CD8-positive, alpha-beta memory T cell (primary cell): ENCODE measurements at regions not wholly inside any gene's neighbourhood (a gene's known extent, or its start where the extent isn't known, plus 50 kb on each side); places are given as distances from the start of the nearest gene placed in this dataset.

ENCODE experiments used
- CTCF ChIA-PET: fragments of 350-600 bp; sonication (Branson Sonifier 250); formaldehyde crosslinking; loops from one replicate; lab custom pipeline; 2021; ENCODE audit warnings: antibody characterized with exemption; lab: Charles Lee
- POLR2A ChIA-PET: fragments of 350-600 bp; sonication (Branson Sonifier 250); formaldehyde crosslinking; loops from one replicate; lab custom pipeline; 2021; ENCODE audit warnings: antibody characterized with exemption; lab: Charles Lee
- DNase-seq, 5 donors: peaks; one replicate each; pipeline versions ENCODE4 v3.0.0 to v3.0.0-alpha.2; 2020 to 2022; ENCODE audit warnings: mixed read lengths in 1 of 5
- H3K27ac ChIP-seq: one replicate; pipeline ENCODE4 v1.7.0; 2013; ENCODE audit warnings: low read depth, mild to moderate bottlenecking, low read length, moderate library complexity
- H3K27me3 ChIP-seq: 2 replicates; pipeline ENCODE4 v1.7.0; 2013; ENCODE audit warnings: low read length, mild to moderate bottlenecking; ENCODE audit not compliant: insufficient read depth, poor library complexity, severe bottlenecking
- H3K36me3 ChIP-seq: 2 replicates; pipeline ENCODE4 v1.7.0; 2013; ENCODE audit warnings: mild to moderate bottlenecking, low read length, moderate library complexity; ENCODE audit not compliant: insufficient read depth
- H3K4me1 ChIP-seq: 2 replicates; pipeline ENCODE4 v1.7.0; 2013; ENCODE audit warnings: mild to moderate bottlenecking, low read length, moderate library complexity; ENCODE audit not compliant: insufficient read depth
- H3K4me3 ChIP-seq: 2 replicates; pipeline ENCODE4 v1.7.0; 2013; ENCODE audit warnings: mild to moderate bottlenecking, low read length
- H3K9me3 ChIP-seq: 2 replicates; pipeline ENCODE4 v1.7.0; 2013; ENCODE audit warnings: mild to moderate bottlenecking, low read length
- H3K27ac Mint-ChIP-seq, 8 donors: one replicate each; pipeline ENCODE4 v1.8.0; 2020 to 2021; ENCODE audit warnings: mixed read lengths in 8 of 8, mild to moderate bottlenecking in 6 of 8, inconsistent platforms in 3 of 8, moderate library complexity in 3 of 8
- H3K27me3 Mint-ChIP-seq, 2 donors: one replicate each; pipeline ENCODE4 v1.8.0; 2020 to 2021; ENCODE audit warnings: mixed read lengths in 2 of 2, mild to moderate bottlenecking in 1 of 2, moderate library complexity in 1 of 2
- H3K36me3 Mint-ChIP-seq, 3 donors: one replicate each; pipeline ENCODE4 v1.8.0; 2020 to 2021; ENCODE audit warnings: mixed read lengths in 3 of 3, inconsistent platforms in 1 of 3, mild to moderate bottlenecking in 1 of 3
- H3K4me1 Mint-ChIP-seq, 3 donors: one replicate each; pipeline ENCODE4 v1.8.0; 2020 to 2021; ENCODE audit warnings: mixed read lengths in 3 of 3, inconsistent platforms in 1 of 3, mild to moderate bottlenecking in 1 of 3
- H3K4me3 Mint-ChIP-seq, 7 donors: one replicate each; pipeline ENCODE4 v1.8.0; 2020 to 2021; ENCODE audit warnings: mixed read lengths in 7 of 7, mild to moderate bottlenecking in 6 of 7, moderate library complexity in 4 of 7, inconsistent platforms in 2 of 7
- H3K9me3 Mint-ChIP-seq, 5 donors: one replicate each; pipeline ENCODE4 v1.8.0; 2020 to 2022; ENCODE audit warnings: mixed read lengths in 5 of 5, mild to moderate bottlenecking in 3 of 5, moderate library complexity in 2 of 5, inconsistent platforms in 1 of 5

GRCh38 chr7:41247143-41247865 is 455.6 kb downstream of the INHBA start:
- Mint-ChIP-seq H3K27ac (no peak overlapping the region), H3K36me3 (peaks cover 0 to 3% (median 0%) of the 10 kb centered on the region in 3 donors), H3K4me3 (no peak overlapping the region), H3K9me3 (peaks cover 0 to 15% (median 11%) of the 10 kb centered on the region in 5 donors), H3K4me1 (no peaks in the 10 kb centered on the region), H3K27me3 (no peaks in the 10 kb centered on the region)
- H3K27ac ChIP-seq: no peak overlapping the region
- CTCF ChIA-PET: no interaction called here
- H3K4me3 ChIP-seq: no peak overlapping the region
- H3K27me3 ChIP-seq: no peaks in the 10 kb centered on the region
- no peaks in the 10 kb centered on the region for H3K4me1 ChIP-seq
- no peaks in the 10 kb centered on the region for H3K9me3 ChIP-seq
- DNase-seq: no peak
- POLR2A ChIA-PET: no interaction called here
- no peaks in the 10 kb centered on the region for H3K36me3 ChIP-seq

- Histone ChIP-seq H3K4me1 (no peaks in the 10 kb centered on the region), H3K27ac (no peak overlapping the region), H3K27me3 (no peaks in the 10 kb centered on the region), H3K9me3 (no peaks in the 10 kb centered on the region), H3K4me3 (no peak overlapping the region), H3K36me3 (no peaks in the 10 kb centered on the region)
- no peaks in the 10 kb centered on the region for H3K27me3 Mint-ChIP-seq
- no peak for DNase-seq
- no peaks in the 10 kb centered on the region for H3K4me1 Mint-ChIP-seq
- peaks cover 0 to 15% (median 7%) of the 10 kb centered on the region in 5 donors for H3K9me3 Mint-ChIP-seq
- no peak overlapping the region for H3K4me3 Mint-ChIP-seq
- POLR2A ChIA-PET: no interaction called here
- no peak overlapping the region for H3K27ac Mint-ChIP-seq
- peaks cover 0 to 3% (median 0%) of the 10 kb centered on the region in 3 donors for H3K36me3 Mint-ChIP-seq
- CTCF ChIA-PET: no interaction called here
These were observed 457.0 kb downstream of the INHBA start for GRCh38 chr7:41245916-41246315.

GRCh38 chr7:41244246-41244645 is 458.6 kb downstream of the INHBA start:
- Histone ChIP-seq H3K9me3 (no peaks in the 10 kb centered on the region), H3K27ac (no peak overlapping the region), H3K36me3 (no peaks in the 10 kb centered on the region), H3K4me3 (no peak overlapping the region), H3K27me3 (no peaks in the 10 kb centered on the region), H3K4me1 (no peaks in the 10 kb centered on the region)
- CTCF ChIA-PET: no interaction called here
- no peak overlapping the region for H3K4me3 Mint-ChIP-seq
- peaks cover 5 to 9% (median 7%) of the 10 kb centered on the region in 5 donors for H3K9me3 Mint-ChIP-seq
- H3K36me3 Mint-ChIP-seq: peaks cover 0 to 3% (median 0%) of the 10 kb centered on the region in 3 donors
- no peak for DNase-seq
- no peak overlapping the region for H3K27ac Mint-ChIP-seq
- POLR2A ChIA-PET: no interaction called here
- H3K4me1 Mint-ChIP-seq: no peaks in the 10 kb centered on the region
- no peaks in the 10 kb centered on the region for H3K27me3 Mint-ChIP-seq

GRCh38 chr7:41241641-41242040 is 461.2 kb downstream of the INHBA start:
- ChIA-PET CTCF (no interaction called here), POLR2A (no interaction called here)
- Mint-ChIP-seq H3K36me3 (no peaks in the 10 kb centered on the region), H3K27ac (no peak overlapping the region), H3K27me3 (no peaks in the 10 kb centered on the region), H3K4me1 (no peaks in the 10 kb centered on the region), H3K9me3 (peaks cover 5 to 14% (median 7%) of the 10 kb centered on the region in 5 donors), H3K4me3 (no peak overlapping the region)
- H3K4me3 ChIP-seq: no peak overlapping the region
- H3K36me3 ChIP-seq: no peaks in the 10 kb centered on the region
- no peaks in the 10 kb centered on the region for H3K9me3 ChIP-seq
- DNase-seq: no peak
- H3K27me3 ChIP-seq: no peaks in the 10 kb centered on the region
- H3K27ac ChIP-seq: no peak overlapping the region
- no peaks in the 10 kb centered on the region for H3K4me1 ChIP-seq

GRCh38 chr7:41239596-41239995 is 463.3 kb downstream of the INHBA start:
- ChIA-PET CTCF (no interaction called here), POLR2A (no interaction called here)
- Mint-ChIP-seq H3K27ac (no peak overlapping the region), H3K27me3 (no peaks in the 10 kb centered on the region), H3K36me3 (no peaks in the 10 kb centered on the region), H3K9me3 (peaks cover 2 to 13% (median 4%) of the 10 kb centered on the region in 5 donors), H3K4me1 (no peaks in the 10 kb centered on the region), H3K4me3 (no peak overlapping the region)
- no peak for DNase-seq
- H3K27me3 ChIP-seq: no peaks in the 10 kb centered on the region
- no peak overlapping the region for H3K27ac ChIP-seq
- H3K9me3 ChIP-seq: no peaks in the 10 kb centered on the region
- H3K36me3 ChIP-seq: no peaks in the 10 kb centered on the region
- no peak overlapping the region for H3K4me3 ChIP-seq
- no peaks in the 10 kb centered on the region for H3K4me1 ChIP-seq

GRCh38 chr7:41238851-41239331 is 464.0 kb downstream of the INHBA start:
- Mint-ChIP-seq H3K27ac (no peak overlapping the region), H3K9me3 (peaks cover 2 to 13% (median 4%) of the 10 kb centered on the region in 5 donors), H3K27me3 (no peaks in the 10 kb centered on the region), H3K4me1 (no peaks in the 10 kb centered on the region), H3K4me3 (no peak overlapping the region), H3K36me3 (no peaks in the 10 kb centered on the region)
- Histone ChIP-seq H3K36me3 (no peaks in the 10 kb centered on the region), H3K4me3 (no peak overlapping the region), H3K9me3 (no peaks in the 10 kb centered on the region), H3K27ac (no peak overlapping the region), H3K27me3 (no peaks in the 10 kb centered on the region), H3K4me1 (no peaks in the 10 kb centered on the region)
- ChIA-PET POLR2A (no interaction called here), CTCF (no interaction called here)
- no peak for DNase-seq

GRCh38 chr7:41237956-41238355 is 464.9 kb downstream of the INHBA start:
- DNase-seq: no peak
- H3K4me1 ChIP-seq: no peaks in the 10 kb centered on the region
- no peak overlapping the region for H3K4me3 ChIP-seq
- no peak overlapping the region for H3K4me3 Mint-ChIP-seq
- H3K36me3 ChIP-seq: no peaks in the 10 kb centered on the region
- H3K4me1 Mint-ChIP-seq: no peaks in the 10 kb centered on the region
- H3K27me3 ChIP-seq: no peaks in the 10 kb centered on the region
- H3K36me3 Mint-ChIP-seq: no peaks in the 10 kb centered on the region
- no peaks in the 10 kb centered on the region for H3K9me3 ChIP-seq
- H3K27ac ChIP-seq: no peak overlapping the region
- CTCF ChIA-PET: no interaction called here
- POLR2A ChIA-PET: no interaction called here
- peaks cover 2 to 13% (median 6%) of the 10 kb centered on the region in 5 donors for H3K9me3 Mint-ChIP-seq
- H3K27me3 Mint-ChIP-seq: no peaks in the 10 kb centered on the region
- no peak overlapping the region for H3K27ac Mint-ChIP-seq

- Mint-ChIP-seq H3K27me3 (no peaks in the 10 kb centered on the region), H3K9me3 (peaks cover 9 to 23% (median 18%) of the 10 kb centered on the region in 5 donors), H3K4me1 (no peaks in the 10 kb centered on the region), H3K36me3 (no peaks in the 10 kb centered on the region), H3K27ac (no peak overlapping the region), H3K4me3 (no peak overlapping the region)
- POLR2A ChIA-PET: no interaction called here
- CTCF ChIA-PET: no interaction called here
- H3K4me1 ChIP-seq: no peaks in the 10 kb centered on the region
- H3K4me3 ChIP-seq: no peak overlapping the region
- no peaks in the 10 kb centered on the region for H3K27me3 ChIP-seq
- H3K36me3 ChIP-seq: no peaks in the 10 kb centered on the region
- DNase-seq: no peak
- H3K9me3 ChIP-seq: no peaks in the 10 kb centered on the region
- no peak overlapping the region for H3K27ac ChIP-seq
These were observed 470.8 kb downstream of the INHBA start for GRCh38 chr7:41232086-41232485.
